ENCODE measurements at regions not wholly inside any gene's neighbourhood (a gene's known extent, or its start where the extent isn't known, plus 50 kb on each side); places are given as distances from the start of the nearest gene placed in this dataset.

GRCh38 chr13:40468227-40468838 is 198.1 kb downstream of the FOXO1 start:
- no peak for TF ChIP-seq CTCF (IDR thresholded peaks at IDR 0.05)
- Histone ChIP-seq H3K27ac (no peak overlapping the region), H3K27me3 (no peaks in the 10 kb centered on the region), H3K9me3 (no peaks in the 10 kb centered on the region), H3K4me1 (ENCODE audit: control insufficient read depth in 1 of 2, insufficient read depth in 1 of 2, low read depth in 1 of 2, low read length in 1 of 2) (no peaks in the 10 kb centered on the region), H3K4me3 (ENCODE audit: low read depth in 1 of 2, low read length in 1 of 2) (no peak overlapping the region), H3K36me3 (no peaks in the 10 kb centered on the region)

GRCh38 chr13:40469581-40470310 is 196.7 kb downstream of the FOXO1 start:
- Histone ChIP-seq H3K4me1 (ENCODE audit: control insufficient read depth in 1 of 2, insufficient read depth in 1 of 2, low read depth in 1 of 2, low read length in 1 of 2) (no peaks in the 10 kb centered on the region), H3K36me3 (no peaks in the 10 kb centered on the region), H3K9me3 (no peaks in the 10 kb centered on the region), H3K4me3 (ENCODE audit: low read depth in 1 of 2, low read length in 1 of 2) (no peak overlapping the region), H3K27ac (no peak overlapping the region), H3K27me3 (no peaks in the 10 kb centered on the region)
- TF ChIP-seq CTCF (IDR thresholded peaks at IDR 0.05), result no peak

GRCh38 chr13:40470660-40471059 is 195.8 kb downstream of the FOXO1 start:
- H3K9me3 ChIP-seq, result no peaks in the 10 kb centered on the region
- H3K36me3 ChIP-seq, result no peaks in the 10 kb centered on the region
- H3K27me3 ChIP-seq, result no peaks in the 10 kb centered on the region
- no peaks in the 10 kb centered on the region for H3K4me1 ChIP-seq (ENCODE audit: control insufficient read depth in 1 of 2, insufficient read depth in 1 of 2, low read depth in 1 of 2, low read length in 1 of 2)
- no peak for TF ChIP-seq CTCF (IDR thresholded peaks at IDR 0.05)
- no peak overlapping the region for H3K4me3 ChIP-seq (ENCODE audit: low read depth in 1 of 2, low read length in 1 of 2)
- H3K27ac ChIP-seq, result no peak overlapping the region

- Histone ChIP-seq H3K27ac (no peak overlapping the region), H3K4me3 (ENCODE audit: low read depth in 1 of 2, low read length in 1 of 2) (no peak overlapping the region), H3K36me3 (no peaks in the 10 kb centered on the region), H3K9me3 (no peaks in the 10 kb centered on the region), H3K4me1 (ENCODE audit: control insufficient read depth in 1 of 2, insufficient read depth in 1 of 2, low read depth in 1 of 2, low read length in 1 of 2) (no peaks in the 10 kb centered on the region), H3K27me3 (no peaks in the 10 kb centered on the region)
- TF ChIP-seq CTCF (IDR thresholded peaks at IDR 0.05), result no peak
These were observed 195.4 kb downstream of the FOXO1 start for GRCh38 chr13:40471076-40471475.

GRCh38 chr13:40471911-40472310 is 194.5 kb downstream of the FOXO1 start:
- no peaks in the 10 kb centered on the region for H3K36me3 ChIP-seq

More at GRCh38 chr13:40471911-40472310, 194.5 kb downstream of the FOXO1 start:
- Histone ChIP-seq H3K9me3 (no peaks in the 10 kb centered on the region), H3K4me3 (ENCODE audit: low read depth in 1 of 2, low read length in 1 of 2) (no peak overlapping the region), H3K27me3 (no peaks in the 10 kb centered on the region), H3K27ac (no peak overlapping the region), H3K4me1 (ENCODE audit: control insufficient read depth in 1 of 2, insufficient read depth in 1 of 2, low read depth in 1 of 2, low read length in 1 of 2) (no peaks in the 10 kb centered on the region)
- TF ChIP-seq CTCF (IDR thresholded peaks at IDR 0.05), result no peak
